GM21381 (cell line): ENCODE measurements at regions not wholly inside any gene's neighbourhood (a gene's known extent, or its start where the extent isn't known, plus 50 kb on each side); places are given as distances from the start of the nearest gene placed in this dataset.
"Not testable (repeated sequence)": the region's sequence is repeated elsewhere in the genome, so short reads cannot be mapped to it uniquely, and the experiment has no call there.

ENCODE experiments used
- ATAC-seq: cut with Tn5 transposase; IDR thresholded peaks from one replicate; pipeline ENCODE4 v1.9.1; 2021; ENCODE audit warnings: mild to moderate bottlenecking, moderate library complexity; ENCODE audit not compliant: unreplicated experiment

DNA sequence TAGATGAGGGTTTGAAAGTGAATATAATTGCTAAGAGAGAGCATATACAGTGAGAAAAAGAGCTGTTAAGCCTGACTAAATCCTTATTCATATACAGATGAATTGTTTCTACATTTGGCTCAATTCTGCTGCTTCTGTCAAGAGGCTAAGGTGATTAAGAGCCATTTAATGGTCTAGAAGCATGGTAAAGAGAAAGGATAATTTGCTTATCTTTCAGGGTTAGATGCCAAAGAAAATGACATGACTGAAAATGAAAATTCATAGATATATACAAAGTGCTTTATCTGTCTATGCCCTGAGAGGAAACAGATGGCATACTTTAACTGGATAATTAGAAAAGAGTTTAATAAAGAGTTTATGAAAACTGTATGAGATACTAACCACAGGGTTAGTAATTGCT lies 834.9 kb downstream of the SLC6A15 start:
- ATAC-seq: no peak

DNA sequence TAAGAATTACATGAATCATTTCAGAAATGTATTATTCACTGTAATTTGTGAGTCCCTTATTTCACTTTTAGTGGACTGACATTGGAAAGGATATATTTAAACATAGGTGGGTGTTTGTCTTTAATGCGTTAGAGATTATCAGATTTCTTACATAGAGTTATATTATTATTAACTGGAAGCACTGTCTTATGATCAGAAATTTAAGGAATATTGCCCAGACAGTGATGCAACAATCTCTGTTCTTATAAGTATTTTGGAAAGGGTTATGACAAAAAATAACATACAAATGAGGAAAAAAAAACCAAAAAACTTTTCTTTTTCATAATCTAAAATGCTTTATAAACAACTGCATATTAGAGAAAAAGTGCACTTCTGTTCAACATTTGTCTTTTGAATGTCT lies 836.6 kb downstream of the SLC6A15 start:
- no peak for ATAC-seq

DNA sequence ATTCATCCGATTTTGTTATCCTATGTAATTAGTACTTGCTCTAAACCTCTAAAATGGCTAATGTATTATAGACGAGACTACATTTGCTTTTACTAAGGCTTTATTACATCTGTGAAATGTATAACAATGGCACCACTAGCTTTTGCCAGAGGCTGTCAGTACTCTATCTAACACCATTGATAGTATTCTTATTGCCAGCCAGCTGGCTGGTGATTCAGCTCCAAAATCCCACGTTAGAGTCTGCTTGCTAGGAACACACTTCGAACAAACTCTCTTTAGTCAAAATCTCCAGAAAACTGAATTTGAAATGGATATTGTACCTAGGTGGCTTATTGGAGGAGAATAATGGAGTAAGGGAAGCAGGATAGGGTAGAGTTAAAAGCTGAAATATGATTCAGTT lies 839.2 kb downstream of the SLC6A15 start:
- no peak for ATAC-seq

DNA sequence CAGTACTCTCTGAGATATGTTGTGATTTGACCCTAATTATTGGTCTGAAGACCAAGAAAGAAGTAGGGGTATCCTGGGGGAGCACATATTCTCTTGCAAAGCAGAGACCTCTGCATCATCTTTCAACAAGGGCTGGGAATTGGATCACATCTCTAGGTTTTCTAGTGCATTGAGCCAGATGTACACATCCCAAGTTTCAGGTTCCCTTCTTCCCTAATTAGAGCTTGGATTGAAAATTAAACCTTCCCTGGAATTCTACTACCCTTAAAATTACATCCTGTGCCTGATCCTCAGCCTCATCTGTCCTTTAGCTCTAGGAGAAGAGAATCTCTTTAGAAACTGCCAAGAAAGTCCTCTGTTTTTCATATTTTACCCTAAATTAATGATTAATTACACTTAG lies 839.6 kb downstream of the SLC6A15 start:
- ATAC-seq: no peak

DNA sequence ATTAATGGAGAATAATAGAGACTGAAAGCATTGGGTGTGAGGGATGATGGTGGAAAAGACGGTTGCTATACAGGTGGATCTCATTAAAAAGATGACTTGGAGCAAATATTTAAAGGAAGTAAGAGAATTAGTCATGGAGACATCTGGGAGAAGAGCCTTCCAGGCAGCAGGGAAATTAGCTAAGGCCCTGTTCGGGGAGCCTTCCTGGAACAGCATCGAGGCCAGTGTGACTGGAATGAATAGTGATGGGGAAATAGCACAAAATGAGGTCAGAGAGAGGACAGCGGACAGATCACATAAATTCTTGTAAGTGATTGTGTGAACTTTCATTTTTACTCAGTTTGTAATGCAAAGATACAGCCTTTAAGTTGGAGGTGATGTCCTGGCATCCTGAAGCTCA lies 842.3 kb downstream of the SLC6A15 start:
- no peak for ATAC-seq

DNA sequence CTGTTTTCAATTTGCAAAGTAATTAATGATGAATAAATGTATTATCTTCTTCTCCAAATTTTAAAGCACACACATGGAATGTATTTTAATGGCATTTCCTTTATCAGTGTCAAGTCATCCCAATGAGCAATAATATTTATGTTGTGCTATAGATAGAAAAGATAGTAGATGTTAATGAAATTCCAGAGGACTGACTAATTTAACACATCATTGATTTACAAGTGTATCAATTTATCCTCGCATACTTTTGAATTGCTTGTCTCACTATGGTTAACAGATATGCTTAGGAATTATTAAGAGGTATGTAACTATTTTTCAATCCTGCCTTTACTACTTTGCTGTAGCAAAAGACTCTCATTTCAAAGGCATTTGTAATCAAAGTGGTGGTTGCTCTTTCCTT lies 842.9 kb downstream of the SLC6A15 start:
- ATAC-seq: no peak

DNA sequence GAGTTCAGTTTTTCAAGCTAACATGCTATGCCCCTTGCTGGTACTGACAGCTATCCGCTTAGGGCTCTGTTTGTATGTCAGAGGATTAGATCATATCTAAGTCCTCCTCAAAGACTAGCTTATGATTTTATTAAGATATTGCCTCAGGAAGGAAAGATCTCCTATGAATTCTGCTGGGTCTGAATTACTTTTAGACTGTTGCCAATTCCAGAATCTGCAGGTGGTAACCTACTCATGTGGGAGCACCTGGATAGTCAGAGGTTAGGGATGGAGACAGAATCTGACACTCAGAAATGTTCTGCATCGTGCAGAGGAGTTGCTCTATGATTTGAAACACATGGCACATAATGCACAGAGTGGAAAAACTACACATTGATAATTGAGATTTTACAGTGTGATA lies 843.4 kb downstream of the SLC6A15 start:
- no peak for ATAC-seq

DNA sequence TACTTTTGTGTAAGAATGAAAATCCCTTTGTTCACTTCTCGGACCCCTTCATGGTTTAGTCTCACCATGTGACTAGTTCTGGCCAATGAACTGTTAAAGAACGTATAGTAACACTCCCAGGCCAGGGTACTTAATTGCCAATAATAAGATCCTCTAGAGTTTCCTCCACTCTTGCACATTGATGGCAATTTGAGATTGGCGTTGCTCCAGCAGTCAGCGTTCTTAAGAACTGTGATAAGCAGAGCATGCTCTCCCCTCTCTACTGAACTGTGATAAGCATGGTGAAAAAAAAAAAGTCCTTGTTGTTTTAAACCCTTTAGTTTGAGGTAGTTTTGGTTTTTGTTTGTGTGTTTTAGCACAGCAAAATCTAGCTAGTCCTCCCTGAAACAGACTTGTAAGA lies 854.5 kb downstream of the SLC6A15 start:
- no peak for ATAC-seq

DNA sequence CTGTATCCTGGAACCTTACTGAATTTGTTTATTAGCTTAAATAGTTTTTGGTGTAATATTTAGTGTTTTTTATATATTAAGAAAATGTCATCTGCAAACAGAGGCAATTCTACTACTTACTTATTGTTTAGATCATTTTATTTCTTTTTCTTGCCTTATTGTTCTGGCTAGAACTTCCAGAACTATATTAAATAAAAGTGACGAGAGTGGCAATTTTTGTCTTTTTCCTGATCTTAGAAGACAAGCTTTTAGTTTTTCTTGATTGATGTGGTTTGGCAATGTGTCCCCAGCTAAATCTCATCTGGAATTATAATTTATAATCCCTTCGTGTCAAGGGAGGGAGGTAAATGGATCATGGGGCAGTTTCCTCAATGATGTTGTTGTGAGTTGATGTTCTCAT lies 857.8 kb downstream of the SLC6A15 start:
- ATAC-seq: no peak

DNA sequence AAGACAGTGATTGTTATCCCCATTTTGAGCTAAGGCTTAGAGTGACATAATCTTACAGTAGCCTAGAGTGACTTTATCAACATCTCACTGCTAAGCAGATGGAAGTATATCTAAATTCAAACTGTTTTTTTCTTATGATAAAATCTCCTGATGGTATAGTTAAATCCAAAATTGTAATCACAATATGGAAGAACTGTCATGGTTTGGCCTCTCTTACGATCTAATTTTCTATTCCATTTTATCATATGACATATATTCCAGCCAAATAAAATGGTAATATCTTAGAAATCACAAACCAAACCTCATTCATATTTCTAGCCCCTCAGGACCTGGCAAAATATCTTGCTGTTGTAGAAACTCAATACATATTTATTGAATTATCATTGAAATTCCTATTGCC lies 864.7 kb downstream of the SLC6A15 start:
- no peak for ATAC-seq

DNA sequence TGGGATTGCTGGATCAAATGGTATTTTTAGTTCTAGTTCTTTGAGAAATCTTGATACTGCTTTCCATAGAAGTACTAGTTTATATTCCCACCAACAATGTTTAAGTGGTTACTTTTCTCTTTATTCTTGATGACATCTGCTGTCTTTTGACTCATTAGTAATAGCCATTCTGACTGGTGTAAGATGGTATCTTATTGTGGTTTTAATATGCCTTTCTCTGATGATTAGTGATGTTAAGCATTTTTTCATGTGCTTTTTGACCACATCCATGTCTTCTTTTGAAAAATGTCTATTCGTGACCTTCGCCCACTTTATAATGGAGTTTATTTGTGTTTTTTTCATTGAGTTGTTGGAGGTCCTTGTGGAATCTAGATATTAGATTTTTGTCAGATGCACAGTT lies 865.7 kb downstream of the SLC6A15 start:
- no peak for ATAC-seq

DNA sequence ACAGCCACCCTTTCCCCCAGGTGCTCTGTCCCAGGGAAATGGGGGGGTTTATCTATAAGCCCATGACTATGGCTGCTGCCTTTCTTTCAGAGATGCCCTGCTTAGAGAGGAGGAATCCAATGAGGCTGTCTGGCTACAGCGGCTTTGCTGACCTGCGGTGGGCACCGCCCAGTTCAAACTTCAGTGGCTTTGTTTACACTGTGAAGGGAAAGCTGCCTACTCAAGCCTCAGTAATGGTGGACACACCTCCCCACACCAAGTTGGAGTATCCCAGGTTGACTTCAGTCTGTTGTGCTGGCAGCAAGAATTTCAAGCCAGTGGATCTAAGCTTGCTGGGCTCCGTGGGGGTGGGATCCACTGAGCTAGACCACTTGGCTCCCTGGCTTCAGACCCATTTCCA lies 869.2 kb downstream of the SLC6A15 start:
- no peak for ATAC-seq

DNA sequence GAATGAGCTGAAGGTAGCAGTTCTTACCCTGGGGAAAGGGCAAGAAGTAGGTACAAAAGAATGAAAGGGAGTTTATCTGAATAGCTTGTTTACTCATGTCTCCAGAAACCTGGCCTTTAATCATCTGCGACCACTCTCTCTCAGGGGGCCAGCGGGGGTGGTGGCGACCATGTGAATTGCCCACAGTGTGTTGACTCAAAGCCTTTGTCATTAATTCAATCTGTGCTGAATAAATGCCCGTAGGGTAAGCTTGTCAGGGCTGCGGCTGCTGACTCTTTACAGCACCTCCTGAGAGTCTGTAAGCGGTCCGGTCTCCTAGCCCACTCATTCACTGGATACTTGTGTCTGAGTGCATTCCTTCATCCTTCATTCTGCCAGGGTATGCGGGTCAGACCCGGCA lies 874.4 kb downstream of the SLC6A15 start:
- ATAC-seq: no peak

DNA sequence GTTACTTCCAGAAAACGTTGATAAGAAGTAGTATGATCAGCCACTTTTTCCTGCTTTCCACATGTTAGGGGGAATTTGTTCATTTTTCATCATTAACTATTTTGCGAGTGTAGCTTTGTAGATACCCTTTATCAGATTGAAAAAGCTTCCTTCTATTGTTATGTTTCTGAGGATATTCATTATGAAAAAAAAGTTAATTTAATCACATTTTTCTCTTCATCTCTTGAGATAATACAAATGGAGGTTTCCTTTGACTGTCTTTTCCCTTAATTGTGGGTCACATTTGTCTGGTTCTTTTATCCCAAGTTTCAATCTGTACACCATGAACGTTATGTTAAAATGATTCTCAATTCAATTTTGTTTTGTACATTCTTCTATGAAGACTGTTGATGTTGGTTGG lies 875.7 kb downstream of the SLC6A15 start:
- ATAC-seq: no peak

DNA sequence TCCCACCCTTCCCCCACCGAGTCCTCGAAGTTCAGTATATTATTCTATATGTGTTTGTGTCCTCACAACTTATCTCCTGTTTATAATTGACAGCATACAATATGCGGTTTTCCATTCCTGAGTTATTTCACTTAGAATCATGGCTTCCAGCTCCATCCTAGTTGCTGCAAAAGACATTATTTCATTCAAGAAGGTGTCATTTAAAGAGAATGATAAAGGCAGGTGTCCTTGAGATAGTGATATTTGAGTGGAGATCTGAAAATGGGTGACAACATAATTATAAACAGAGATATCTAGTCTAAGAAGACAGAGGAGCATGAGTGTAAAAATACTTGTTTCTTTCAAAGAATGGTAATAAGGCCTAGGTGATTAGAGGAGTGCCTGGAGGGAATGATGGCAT lies 876.8 kb downstream of the SLC6A15 start:
- ATAC-seq: no peak

DNA sequence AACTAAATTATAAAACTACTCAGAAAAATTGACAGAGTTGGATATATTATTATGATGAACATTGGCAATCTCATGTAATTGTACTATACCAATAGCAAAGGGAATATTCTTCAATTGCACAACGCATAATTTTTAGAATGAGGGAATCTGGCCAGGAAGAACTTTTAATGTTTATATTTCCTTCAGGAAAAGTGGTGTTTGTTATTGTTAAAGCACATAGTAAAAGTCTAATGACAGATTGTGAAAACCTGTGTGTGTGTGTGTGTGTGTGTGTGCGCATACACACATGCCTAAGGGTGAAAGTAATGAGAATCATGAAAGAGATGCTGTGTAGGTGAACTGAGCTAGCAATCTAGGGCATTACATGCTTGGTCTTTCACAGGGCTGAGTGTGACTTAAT lies 877.7 kb downstream of the SLC6A15 start:
- no peak for ATAC-seq

DNA sequence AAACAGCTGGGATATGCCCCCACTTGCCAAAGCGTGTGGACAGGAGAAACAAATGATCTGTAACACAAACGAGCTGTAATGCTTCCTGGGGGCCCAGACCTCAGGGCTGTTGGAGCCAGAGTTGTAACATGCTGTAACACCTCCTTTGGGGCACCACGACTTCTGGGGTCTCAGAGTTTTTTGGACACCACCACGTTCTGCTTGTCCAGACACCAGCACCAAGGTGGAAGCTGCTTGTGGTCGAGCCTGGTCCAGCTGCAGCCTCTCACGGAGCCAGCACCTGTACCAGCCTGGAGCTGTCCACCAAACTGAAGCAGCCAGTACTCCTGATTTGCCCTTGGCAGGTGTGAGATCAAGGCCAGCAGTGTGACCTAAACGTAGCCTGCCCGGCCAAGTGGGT lies 879.4 kb downstream of the SLC6A15 start:
- ATAC-seq: no peak

DNA sequence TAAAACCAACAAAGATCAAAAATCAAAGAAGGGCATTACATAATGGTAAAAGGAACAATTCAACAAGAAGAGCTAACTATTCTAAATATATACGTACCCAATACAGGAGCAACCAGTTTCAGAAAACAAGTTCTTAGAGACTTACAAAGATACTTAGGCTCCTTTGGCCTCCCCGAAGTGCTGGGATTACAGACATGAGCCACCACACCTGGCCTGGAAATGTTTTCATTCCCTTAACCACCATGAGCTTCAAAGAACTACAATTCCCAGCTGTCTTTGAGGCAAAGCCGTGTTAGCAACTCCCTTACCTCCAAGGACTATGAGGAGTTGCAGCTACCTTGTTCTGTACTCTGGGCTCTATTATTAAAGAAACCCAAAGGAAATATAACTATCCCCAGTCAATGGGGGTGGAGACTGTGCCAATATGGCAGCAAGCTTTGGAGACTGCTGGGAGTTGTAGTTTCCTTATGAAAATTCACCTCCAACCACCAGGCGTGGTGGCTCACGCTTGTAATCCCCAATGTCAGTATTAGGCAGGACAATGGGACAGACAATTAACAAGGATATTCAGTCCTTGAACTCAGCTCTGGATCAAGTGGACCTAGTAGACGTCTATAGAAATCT lies 893.9 kb downstream of the SLC6A15 start:
- not testable (repeated sequence) for ATAC-seq

DNA sequence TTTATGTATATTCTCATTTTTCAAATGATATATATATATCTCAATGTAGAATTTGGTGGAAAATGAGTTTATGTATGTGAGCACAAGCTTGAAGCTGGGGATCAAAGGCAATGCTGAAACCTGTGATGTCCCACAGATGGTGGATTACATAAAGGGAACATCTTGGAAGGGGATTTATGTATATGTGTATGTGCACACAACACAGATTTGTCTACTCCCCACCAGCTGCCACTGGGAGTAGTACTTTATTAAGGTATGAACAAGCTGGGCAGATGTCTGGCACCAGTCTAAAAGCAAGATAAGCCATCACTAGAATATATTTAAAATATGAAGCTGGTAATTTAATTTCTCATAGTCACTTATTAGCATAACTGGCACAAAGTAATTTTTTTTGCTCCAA lies 895.6 kb downstream of the SLC6A15 start:
- no peak for ATAC-seq

DNA sequence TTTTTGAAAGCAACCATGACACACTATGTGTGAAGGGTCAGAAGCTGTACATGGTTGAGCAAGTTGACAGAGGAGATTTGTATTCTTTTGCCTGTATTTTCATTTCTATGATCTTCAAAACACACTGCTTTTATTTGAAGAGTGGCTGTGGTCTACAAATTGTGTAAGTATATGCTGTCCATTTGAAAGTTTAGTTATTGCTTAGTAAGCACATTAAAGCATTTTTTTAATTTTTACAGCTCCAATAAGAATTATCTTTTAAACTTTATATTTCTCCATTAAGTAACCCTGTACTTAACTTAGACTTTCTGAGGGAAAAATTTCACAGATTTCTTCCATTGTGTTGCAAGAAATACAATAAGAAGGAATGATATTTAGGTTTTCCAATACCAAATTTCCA lies 915.2 kb downstream of the SLC6A15 start:
- ATAC-seq: no peak

DNA sequence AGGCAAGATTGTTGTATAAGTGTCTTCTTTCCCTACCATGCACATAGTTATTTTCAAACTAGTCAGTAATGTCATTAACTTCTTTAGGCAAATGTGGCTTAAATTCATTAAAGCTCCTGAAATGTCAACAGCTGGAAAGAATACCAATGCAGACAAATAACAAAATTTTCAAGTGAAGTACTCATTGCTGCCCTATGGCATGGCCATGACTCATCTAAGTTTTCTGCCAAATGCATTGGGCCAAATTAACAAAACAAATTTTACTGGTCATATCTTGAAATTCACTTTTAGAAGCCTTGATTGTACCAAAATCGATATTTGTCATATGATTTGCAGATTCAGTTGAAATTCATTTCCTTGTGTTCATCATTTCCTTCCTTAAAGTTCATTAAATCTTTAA lies 915.9 kb downstream of the SLC6A15 start:
- no peak for ATAC-seq

DNA sequence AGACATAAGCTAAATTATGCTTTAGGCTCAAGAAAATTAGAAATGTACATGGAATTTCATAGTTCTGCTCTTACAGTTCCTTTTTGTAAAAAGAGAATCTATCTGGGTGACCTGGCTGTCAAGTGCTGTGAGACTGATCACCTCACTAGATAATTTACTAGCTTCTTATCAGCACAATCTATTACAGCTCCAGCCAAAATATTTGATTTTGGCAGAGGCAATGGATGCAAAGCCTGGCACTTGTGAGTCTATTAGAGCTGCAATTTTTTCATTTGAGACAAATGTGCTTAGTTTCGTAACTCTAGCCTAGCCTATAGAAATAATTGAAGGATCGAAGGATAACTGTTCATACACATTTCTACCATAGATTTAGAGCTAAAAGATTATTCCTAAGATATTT lies 927.5 kb downstream of the SLC6A15 start:
- ATAC-seq: no peak

DNA sequence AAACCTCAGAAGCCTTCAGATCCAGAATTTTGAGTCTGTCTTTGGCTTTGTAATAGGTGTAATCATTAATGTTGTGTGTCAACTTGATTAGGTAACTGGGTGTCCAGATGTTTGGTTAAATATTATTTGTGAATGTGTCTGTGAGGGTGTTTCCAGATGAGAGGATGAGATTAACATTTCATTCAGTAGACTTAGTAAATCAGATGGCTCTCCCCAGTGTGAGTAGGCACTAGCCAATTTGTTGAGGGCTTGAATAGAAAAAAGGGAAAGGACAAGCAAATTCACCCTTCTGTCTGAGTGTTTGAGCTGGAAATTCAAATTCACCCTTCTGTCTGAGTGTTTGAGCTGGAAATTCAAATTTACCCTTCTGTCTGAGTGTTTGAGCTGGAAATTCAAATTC lies 932.2 kb downstream of the SLC6A15 start:
- no peak for ATAC-seq

DNA sequence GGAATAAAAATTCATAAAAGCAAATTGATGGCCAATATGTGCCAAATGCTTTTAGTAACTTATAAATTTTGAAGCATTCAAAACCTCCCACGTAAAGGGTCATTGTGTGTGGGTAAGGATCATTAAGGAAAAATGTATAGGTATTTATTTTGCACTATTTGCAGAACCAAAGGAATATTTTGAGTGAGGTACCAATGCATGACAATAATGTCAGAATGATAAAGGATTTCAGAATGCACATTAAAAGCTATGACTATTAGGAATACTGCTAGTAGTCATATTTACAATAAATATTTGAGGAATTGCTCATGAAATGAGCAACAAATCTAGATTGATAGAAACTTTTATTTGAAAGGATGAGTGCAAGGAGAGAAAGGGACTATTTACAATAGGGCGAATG lies 932.8 kb downstream of the SLC6A15 start:
- no peak for ATAC-seq
